Activated CD4-positive, alpha-beta T cell treated with anti-CD3 and anti-CD28 coated beads, Interleukin-2, amount 50 U/mL, for 4 hours (primary cell): ENCODE measurements at regions not wholly inside any gene's neighbourhood (a gene's known extent, or its start where the extent isn't known, plus 50 kb on each side); places are given as distances from the start of the nearest gene placed in this dataset.

ENCODE experiments used
- DNase-seq, 2 experiments: peaks; one replicate each; pipeline ENCODE4 v3.0.0-alpha.2; 2020

DNA sequence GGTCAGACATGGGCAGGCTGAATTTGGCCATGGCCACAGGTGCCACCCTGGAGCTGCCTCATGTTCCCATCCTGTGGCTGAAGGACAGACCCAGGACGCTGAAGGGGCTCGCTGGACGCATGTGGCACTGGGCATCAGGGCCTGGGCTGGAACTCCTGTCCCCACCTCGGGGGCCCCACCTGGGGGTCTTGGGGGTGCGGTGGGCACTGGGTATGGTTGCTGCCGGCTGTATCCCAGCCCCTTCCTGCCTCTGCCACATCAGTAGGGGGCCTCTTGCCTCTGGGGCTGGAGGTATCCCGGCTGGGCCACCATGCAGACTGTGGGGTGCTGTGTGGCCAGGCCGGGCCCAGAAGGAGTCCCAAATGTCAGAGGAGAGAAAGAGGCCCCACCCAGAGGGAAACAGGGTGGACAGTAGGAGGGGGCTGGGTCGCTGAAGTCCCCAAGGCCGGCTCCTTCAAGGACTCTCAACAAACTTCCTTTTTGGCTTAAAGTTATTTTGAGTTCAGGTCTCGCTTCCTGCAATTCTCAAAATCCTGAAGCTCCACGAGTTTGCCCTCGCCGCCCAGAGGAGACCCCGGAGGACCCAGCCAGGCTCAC, 78.7 kb downstream of the SIK1 start:
- no peak for DNase-seq

DNA sequence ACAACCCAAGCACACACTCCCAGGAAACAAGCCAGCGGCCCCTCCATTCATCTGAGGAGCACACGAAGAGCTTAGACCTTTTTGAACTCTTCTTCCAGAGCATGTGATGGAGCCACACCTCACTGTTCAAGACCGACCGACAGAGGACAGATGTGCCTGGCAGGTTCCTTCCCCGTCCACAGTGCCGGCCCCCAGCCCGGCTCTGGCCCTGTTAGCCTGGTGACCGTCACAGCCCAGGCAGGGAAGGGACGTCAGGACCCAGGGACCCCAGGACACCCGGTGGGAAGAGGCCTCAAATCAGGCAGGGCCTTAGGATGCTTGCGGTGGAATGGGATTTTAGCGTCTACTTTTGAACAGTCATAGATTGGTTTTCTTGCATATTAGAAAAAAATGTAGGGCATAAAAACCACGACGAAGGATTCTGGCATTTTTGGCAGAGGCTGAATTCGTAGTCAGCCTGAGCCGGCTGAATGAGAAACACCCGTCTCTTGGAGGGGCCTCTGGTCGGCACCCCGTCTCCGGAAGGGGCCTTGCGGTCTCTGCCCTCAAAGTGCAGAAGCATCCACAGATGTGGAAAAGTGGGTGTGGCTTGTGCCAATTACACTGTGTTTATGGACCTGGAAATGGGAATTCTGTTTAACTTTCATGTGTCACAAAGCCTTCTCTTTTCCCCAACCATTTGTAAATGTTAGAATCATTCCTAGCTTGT, 79.3 kb downstream of the SIK1 start:
- no peak for DNase-seq

DNA sequence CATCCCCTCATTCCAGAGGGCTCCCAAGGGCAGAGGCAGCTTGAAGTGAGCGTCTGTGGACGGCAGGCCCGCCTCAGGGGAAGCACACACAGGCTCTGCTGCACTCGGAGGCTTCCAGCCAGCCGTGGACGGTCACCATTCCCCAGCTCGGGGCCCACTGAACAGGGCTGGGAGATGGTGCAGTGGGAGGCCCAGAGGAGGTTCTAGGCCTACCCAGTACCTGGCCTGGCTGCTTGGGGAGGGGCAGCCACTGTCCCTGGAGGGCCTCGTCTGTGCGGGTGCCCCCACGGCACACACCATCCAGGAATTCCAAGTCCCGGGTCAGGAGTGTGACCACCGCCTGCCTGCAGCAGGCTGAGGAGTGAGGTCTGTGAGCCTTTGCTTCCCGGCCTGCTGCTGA, 80.4 kb downstream of the SIK1 start:
- DNase-seq = no peak

DNA sequence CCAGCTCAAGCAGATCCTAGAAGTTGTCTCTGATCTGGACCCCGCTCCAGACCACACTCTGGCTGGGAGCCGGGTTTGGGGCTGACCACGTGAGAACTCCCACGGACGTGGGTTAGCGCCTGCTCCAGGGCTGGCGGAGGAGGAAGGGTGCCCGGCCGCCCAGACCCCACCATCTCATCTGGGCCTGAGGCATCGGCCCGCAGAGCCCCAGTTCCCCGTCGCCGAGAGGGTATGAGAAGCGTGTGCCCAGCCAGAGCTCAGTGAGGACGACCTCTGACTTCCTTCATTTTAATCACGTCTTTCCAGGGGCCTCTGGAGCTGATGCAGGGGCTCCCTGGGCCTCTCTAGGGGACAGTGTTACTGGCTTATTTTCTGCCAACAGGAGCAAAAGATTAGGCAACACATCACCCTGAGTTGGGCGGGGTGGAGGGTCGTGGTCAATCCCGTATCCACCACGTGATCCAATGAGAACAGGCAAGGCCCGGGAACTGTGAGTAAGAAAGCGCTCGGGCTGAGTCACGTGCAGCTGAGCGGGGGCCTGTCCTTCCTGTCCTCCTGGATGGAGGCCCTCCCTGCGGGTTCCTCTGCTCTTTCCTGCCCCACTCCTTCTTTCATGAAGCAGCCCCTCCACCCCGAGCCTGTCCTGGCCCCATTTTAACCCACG, 81.1 kb downstream of the SIK1 start:
- no peak for DNase-seq

DNA sequence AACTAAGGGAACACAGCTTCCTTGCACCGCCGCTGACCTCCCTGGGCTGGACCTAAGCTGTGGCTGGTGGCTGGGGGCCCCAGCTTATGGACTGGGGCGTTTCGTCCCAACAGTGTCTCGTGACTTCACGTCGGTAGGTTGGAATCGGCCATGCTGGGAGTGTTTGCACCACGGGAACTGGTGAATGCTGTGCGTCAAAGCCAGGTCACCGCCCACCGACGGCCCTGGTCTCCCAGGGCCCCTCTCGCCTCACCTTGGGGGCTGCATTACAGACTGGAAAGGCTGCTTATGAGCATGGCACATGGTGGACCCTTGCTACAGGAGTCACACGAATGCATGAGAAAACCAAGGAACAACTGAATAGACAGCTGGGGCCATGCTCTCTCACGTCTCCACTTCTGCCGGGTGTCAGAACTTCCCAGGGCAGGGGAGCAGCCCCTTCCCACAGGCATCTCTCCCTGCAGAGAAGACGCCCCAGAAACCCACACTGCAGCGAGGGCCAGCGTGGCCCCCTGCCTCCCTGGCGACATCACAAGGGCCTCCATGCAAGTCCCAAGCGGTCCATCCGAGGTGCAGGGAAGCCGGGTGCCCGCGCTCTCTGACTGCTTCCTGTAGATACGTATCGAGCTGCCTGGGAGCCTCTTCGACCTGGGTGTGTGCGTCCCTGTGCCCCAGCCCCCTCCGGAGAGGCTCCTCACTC, 81.7 kb downstream of the SIK1 start:
- DNase-seq = no peak

DNA sequence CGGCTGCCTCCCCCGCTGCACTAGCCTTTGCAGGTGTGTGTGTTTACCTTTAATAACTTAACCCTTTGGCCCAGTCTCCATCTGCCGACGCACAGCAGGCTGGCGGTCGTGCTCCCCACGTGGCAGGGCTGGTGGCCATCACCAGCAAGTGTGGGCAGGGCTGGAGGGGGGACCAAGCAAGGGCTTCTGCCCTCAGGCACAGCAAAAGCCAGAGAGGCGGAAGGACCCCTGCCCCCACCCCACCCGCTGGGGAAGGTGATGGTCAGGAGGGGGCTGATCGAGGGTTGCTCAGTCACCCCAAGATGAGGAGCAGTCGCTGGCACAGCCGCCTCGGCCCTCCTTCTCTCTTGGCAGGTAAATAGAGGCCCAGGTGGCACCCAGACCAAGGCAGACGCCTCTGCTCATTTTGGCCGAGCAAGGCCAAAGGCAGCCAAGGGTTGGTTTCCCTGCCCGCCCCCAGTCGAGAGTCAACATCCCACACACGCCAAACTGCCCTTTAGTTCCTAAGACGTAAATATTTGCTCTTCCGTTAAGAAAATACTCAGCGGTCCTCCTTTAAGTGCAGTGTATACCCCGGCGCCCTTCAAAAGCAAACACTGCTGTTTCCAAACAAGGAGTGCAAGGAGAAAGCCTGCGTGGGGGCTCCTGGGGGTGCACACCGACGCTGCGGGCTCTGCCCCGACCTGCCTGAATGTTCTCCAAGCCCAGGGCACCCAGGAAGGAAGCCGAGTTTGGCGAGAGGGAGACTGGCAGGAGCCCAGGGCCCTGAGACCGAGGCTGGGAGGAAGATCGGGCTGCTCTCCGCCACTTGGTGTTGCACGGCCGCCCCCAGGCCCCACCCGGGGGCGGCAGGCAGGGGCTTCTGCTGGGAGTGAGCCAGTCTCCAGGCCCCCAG, 82.7 kb downstream of the SIK1 start:
- DNase-seq = no peak

DNA sequence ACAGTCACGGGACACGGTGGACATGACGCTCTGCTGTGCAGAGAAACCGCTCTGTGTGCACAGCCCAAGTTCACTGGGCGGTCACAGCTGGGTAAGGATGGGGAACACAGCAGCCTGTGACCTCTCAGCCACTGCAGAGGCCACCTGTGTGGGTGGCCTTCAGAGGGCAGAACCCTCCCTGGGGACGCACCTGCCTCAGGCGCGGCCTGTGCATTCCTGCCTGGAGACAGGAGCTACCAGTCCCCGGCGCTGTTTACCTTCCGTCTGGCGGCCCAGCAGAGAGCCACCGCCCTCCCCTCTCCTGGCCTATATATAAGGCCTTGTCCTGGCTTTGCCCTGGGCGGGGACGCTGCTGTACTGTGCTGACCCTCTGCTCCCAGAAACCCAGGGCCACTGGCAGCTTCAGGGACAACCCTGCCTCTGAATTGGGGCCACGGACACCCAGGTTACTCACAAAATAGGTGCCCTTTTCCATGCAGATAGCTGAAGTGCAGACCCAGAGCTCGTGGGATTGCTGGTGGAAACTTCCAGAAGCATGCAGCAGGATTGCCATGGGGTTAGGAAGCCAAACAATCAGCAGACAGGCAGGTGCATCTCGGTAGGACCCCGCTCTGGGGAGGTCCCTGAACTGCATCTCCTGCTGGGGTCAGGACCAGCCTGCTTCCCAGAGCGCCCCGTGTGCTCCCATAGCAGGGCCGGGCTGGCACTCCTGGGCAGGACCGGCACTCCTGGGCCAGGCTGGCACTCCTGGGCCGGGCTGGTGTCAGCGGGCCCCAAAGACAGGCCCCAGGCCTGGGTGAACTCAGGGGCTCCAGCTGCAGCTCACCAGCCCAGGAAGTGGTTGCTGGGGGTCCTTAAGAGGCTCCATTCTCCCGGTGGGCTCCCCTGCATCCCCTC, 83.6 kb downstream of the SIK1 start:
- DNase-seq = no peak

DNA sequence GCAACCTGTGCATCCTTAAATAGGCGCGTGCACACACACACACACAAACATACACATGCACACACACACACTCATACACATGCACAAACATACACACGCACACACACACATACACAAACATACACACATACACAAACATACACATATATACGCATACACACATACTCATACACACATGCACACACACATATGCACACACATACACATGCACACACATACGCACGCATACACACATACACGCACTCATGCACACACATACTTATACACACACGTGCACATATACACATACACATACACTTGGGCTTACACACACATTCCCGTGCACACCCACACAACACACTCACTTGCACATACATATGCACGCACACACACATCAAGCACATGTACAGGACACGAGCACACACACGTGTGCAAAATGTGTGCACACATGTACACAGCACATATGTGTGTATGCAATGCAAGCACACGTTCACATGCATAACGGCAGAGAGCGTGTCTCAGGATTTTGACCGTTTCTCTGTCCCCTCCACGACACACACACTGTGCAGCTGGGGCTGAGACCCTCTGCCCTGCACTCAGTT, 84.5 kb downstream of the SIK1 start:
- no peak for DNase-seq

DNA sequence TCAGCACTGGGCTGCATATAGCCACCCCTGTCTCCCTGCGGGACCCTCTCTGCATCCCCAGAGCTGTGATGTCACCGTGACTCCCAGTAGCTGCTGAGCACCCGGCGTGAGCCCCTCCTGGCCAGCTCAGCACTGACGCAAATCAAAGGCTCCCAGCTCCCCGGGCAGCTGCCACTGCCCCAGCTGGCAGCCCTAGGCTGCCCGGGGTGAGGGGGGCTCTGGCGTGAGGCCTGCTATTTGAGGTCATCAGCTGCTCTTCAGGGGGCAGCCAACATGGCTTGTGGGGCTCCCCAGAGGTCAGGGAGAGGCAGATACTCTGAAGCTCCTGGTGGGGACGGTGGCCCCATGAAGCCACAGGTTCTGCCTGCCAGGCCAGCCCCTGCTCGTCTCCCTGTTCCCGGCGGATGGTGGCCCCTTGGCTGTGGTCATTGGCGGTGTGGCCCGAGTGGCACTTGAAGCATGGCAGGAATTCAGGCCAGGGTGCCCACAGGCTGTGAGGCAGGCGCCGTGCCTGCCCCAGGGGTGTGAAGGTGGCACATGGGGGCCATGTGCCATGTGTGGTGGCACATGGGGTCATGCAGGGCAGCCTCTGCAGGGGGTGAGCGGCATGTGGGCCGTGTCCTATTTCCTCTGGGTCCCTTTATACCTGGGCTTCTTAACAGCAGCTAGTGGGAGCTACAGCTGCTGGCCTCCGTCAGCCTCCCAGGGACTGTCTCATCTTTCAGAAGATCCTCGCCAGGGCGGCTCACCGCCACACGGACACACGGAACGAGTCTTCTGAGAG, 85.4 kb downstream of the SIK1 start:
- DNase-seq = no peak

DNA sequence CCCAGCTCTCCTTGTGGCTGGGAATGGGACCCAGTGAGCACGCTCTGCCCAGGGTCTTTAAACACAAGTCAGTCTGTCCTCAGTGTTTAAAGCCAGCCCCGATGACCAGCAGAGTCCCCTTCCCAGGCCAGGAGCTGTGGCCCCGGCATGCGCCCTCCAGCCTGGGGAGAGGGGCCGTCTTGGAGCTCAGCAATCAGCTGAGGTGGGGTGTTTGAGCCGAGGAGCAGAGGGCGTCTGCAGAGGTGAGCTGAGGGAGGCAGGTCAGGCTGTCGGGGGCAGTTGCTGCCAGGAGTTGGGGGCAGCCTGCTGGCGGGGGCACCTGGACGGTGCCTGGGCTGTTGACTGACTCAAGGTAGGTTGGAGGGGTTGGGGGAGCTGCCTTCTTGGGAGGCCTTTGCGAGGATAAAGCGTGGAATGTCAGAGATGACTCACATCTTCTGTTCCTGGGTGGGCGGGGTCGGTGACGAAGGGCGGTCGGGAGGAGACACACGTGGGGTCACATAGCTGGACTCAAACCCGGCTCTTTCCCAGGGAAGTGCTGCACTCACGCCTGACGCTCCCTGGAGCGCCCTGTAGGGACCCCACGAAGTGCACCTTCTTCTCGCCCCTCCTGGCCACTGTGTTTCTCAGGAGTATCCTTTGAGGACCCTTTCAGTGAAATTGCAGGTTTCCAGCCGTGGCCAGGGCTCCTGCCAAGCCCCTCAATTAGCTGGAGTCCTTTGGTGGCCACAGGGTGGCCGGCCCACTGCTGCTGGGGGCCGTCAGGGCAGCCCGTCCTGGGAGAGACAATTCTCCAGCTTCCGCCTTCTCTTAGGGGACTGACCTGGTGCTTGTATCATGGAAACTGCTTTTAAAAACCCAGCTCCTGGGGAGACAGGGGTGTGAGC, 86.2 kb downstream of the SIK1 start:
- DNase-seq = no peak

DNA sequence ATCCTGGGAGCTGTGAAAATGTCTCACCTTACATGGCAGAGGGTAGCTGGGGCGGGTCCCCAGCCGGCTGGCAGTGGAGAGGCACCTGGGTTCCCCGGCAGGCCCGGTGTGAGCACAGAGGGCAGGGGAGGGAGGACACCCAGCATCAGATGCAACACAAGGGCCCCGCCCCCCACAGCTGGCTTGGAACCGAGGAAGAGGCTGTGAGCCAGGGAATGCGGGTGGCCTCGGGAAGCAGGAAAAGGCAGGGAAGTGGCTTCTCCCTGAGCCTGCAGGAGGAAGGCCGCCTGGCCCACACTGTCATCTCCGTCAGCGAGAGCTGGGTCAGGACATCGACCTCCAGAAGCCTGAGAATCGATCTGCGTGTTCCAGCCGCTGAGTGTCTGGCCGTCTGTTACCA, 87.3 kb downstream of the SIK1 start:
- DNase-seq = no peak

DNA sequence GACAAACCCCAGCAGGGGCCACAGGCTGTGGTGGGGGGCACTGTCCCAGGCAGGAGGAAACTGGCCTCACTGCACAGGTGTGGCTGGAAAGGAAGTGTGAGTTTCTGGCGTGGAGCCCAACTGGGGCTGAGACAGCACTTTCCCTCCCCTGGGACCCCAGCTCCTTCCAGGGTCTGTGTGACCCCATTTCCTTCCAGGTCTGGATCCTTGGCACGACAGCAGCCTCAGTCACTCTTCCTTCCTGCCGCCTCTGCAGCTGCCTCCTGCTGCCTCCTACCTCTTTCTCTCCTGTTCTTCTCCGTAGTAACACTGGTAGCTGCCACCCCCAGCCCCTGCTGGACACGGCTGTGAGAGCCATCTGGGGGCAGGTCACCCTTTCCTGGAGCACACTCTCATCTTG, 88.0 kb downstream of the SIK1 start:
- DNase-seq = no peak

DNA sequence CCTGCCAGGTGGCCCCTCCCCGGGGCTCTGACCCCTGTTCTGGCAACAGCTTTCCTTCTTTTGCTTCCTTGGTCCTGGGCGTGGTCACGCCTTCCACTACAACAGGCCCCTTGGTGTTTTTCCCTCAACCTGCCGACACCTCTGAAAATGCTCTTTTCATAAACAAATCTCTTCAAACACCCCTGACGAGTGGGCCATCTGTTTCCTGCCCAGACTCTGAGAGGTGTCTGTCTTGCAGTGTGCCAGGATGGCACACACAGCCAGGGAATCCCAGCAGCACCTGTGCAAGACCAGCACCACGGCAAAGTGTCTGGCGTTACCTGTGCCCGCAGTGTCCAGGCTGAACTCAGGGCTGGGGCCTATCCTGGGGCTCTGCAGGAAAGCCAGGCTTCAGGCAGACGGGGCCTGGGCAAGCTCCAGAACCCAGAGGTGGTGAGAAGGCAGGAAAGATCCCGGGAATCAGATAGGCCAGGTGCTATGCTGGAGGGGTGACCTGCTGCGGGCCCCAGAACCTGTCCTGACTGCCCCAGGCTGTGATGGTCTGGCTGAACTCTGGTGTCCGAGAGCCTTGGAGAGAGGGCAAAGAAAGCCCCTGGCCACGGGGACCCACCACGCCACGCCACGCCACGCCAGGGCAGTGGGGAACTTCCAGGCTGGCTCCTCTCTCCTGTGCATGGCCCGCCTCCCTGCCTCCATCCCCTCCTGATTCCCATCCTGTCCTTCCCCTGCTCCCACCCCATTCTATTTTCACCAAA, 88.9 kb downstream of the SIK1 start:
- no peak for DNase-seq

DNA sequence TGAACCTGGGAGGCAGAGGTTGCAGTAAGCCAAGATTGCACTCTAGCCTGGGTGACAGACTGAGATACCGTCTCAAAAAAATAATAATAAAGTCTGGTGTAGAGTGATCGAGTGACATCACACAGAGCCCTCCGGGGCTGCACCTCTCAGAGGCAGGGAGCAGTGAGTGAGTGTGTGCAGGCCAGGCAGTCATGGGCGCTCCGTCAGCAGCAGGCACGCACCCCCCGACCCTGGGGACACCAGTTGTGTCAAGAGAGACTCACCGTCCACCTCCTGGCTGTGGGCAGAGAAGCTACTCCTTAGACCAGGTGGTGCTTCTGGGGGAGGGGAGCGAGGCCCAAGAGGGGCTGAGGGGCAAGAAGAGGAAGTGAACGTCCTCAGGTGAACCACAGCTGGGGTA, 91.8 kb downstream of the SIK1 start:
- DNase-seq = no peak

DNA sequence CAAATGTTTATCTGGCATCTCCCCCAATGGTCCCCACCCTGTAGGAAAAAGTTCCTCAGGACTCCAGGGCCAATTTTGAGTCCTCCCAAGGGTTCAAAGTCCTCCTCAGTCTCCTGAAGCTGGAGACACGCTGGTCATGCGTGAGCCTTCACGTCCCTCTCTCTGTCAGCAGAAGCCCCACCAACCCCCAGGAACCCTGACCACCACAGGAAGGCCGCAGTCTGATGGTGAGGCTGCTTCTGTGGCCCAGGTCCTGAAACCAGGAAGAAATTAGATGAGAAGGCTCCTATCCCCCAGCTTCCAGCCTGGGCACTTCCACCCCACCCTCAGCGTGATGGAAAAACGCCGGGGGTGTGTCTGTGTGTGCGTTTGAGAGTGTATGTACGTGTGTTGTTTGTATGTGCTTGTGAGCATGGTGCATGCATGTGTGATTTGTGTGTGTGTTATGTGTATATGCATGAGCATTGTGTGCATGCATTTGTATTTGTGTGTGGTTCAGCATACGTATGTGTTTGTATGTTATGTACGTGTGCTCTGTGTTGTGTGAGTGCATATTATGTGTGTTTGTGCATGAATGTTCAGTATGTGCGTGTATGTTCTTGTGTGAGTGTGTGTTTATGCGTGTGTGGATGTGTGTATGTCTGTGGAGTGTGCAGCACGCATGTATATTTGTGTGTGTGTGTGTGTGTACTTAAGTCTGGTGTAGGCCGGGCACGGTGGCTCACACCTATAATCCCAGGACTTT, 92.5 kb downstream of the SIK1 start:
- no peak for DNase-seq

DNA sequence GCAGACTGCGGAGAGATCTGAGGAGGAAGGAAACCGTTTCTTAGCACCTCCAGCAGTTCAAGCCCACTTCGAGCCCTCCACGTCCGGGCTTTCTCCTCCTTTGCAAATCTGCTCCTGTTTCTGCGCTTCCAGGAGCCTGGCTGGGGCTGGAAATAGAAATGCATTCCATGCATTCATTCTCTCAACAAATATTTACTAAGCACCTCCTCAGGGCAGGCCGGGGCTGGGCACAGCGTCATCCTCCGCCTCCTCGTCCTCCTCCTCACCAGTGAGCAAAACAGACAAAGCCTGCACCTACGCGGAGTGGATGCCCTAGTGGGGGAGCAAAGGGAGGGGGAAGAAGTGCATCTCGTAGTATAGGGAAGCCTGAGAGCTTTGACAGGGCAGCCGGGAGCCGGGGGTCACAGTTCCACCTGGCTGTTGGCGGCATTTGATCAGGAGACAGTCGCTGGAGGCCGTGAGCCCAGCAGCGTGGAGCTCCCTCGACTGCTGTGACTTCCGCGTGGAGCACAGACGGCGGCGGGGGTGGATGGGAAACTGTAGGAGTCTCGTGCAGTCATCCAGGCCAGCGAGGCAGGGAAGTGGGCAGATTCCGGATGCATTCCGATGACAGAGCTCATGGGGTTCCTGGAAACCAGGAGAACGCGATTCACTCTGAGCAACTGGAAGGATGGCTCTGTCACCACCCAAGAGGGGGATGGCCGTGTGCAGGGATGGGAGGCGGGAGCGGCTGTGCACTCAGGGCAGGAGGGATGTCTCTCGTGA, 93.5 kb downstream of the SIK1 start:
- no peak for DNase-seq

DNA sequence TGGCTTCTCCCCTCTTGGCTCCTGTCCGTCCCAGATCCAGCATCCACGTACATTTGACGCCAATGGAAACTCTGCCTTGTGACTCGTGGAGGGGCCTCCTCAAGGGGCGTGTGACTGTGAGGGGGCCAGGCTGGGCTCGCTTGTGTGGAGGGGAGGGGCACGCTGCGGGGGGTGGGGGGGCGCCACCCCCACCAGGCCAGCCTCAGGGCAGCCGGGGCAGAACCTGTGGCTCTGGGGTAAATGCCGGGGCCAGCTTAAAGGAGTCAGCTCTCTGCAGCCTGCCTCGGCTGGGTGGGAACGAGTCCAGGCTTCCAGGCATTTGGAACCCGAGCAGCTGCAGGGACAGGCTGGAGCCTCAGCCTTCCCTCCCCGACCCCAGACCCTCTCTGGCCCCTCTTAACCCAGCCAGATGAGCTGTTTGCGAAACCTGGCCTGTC, 94.1 kb downstream of the SIK1 start:
- DNase-seq = no peak
